ENCODE measurements at regions not wholly inside any gene's neighbourhood (a gene's known extent, or its start where the extent isn't known, plus 50 kb on each side); places are given as distances from the start of the nearest gene placed in this dataset.
A peak's percentile ranks its signal among the peaks of the same experiment; 100 is the strongest.
"Not testable (repeated sequence)": the region's sequence is repeated elsewhere in the genome, so short reads cannot be mapped to it uniquely, and the experiment has no call there.

- Histone ChIP-seq H3K27me3 (no peaks in the 10 kb centered on the region), H3K27ac (no peak overlapping the region), H3K36me3 (no peaks in the 10 kb centered on the region), H3K9me3 (peaks cover 0 to 6% (median 0%) of the 10 kb centered on the region in 3 donors), H3K4me1 (no peaks in the 10 kb centered on the region), H3K4me3 (no peak overlapping the region)
- DNase-seq: no peak
- intact Hi-C loops (cut with DNase I): no loop called here
- TF ChIP-seq POLR2A (IDR thresholded peaks at IDR 0.05) (no peak), CTCF (IDR thresholded peaks at IDR 0.05) (no peak)
Observed at GRCh38 chrX:28472926-28473325, 114.3 kb upstream of the IL1RAPL1 start.

- Histone ChIP-seq H3K27ac (no peak overlapping the region), H3K9me3 (no peaks in the 10 kb centered on the region), H3K4me3 (no peak overlapping the region), H3K4me1 (no peaks in the 10 kb centered on the region), H3K36me3 (no peaks in the 10 kb centered on the region), H3K27me3 (no peaks in the 10 kb centered on the region)
- TF ChIP-seq POLR2A (IDR thresholded peaks at IDR 0.05): no peak
- no peak for TF ChIP-seq CTCF (IDR thresholded peaks at IDR 0.05)
- DNase-seq: no peak
- 78 to 96% methylated on average over 3 of the region's 3 CpGs for WGBS, 2 donors
- intact Hi-C loops (cut with DNase I): no loop called here
Observed at GRCh38 chrX:28487818-28488217, 99.4 kb upstream of the IL1RAPL1 start.

- TF ChIP-seq CTCF (IDR thresholded peaks at IDR 0.05) (no peak), POLR2A (IDR thresholded peaks at IDR 0.05) (no peak)
- Histone ChIP-seq H3K4me1 (peaks cover 0 to 8% (median 0%) of the 10 kb centered on the region in 3 donors), H3K36me3 (no peaks in the 10 kb centered on the region), H3K4me3 (no peak overlapping the region), H3K27ac (no peak overlapping the region), H3K9me3 (no peaks in the 10 kb centered on the region), H3K27me3 (no peaks in the 10 kb centered on the region)
- no peak for DNase-seq
- intact Hi-C loops (cut with DNase I): no loop called here
Observed at GRCh38 chrX:28491322-28491721, 95.9 kb upstream of the IL1RAPL1 start.

GRCh38 chrX:28491941-28492340 is 95.3 kb upstream of the IL1RAPL1 start:
- TF ChIP-seq POLR2A (IDR thresholded peaks at IDR 0.05) (no peak), CTCF (IDR thresholded peaks at IDR 0.05) (no peak)
- H3K9me3 ChIP-seq: no peaks in the 10 kb centered on the region
- no peaks in the 10 kb centered on the region for H3K36me3 ChIP-seq
- no peak for DNase-seq
- H3K27me3 ChIP-seq: no peaks in the 10 kb centered on the region
- 6 to 43% methylated on average over 6 of the region's 6 CpGs for WGBS, 2 donors
- H3K4me3 ChIP-seq: no peak overlapping the region
- intact Hi-C loops (cut with DNase I): no loop called here
- peaks cover 0 to 8% (median 0%) of the 10 kb centered on the region in 3 donors for H3K4me1 ChIP-seq
- no peak overlapping the region for H3K27ac ChIP-seq

- WGBS, 2 donors: 13 to 23% methylated on average over 3 of the region's 3 CpGs
- H3K4me3 ChIP-seq: no peak overlapping the region
- H3K27ac ChIP-seq: peak overlapping the region in 1 of 4 donors; percentile 66
- peaks cover 0 to 22% (median 0%) of the 10 kb centered on the region in 3 donors for H3K4me1 ChIP-seq
- intact Hi-C loops (cut with DNase I): no loop called here
- no peaks in the 10 kb centered on the region for H3K36me3 ChIP-seq
- no peaks in the 10 kb centered on the region for H3K27me3 ChIP-seq
- H3K9me3 ChIP-seq: no peaks in the 10 kb centered on the region
- TF ChIP-seq POLR2A (IDR thresholded peaks at IDR 0.05): no peak
- TF ChIP-seq CTCF (IDR thresholded peaks at IDR 0.05): no peak
- no peak for DNase-seq
Observed at GRCh38 chrX:28498658-28499057, 88.6 kb upstream of the IL1RAPL1 start.

GRCh38 chrX:28502667-28503066 is 84.6 kb upstream of the IL1RAPL1 start:
- WGBS, 2 donors: 50 to 59% methylated on average over 4 to 6 of the region's 6 CpGs
- H3K27ac ChIP-seq; H3K4me3 ChIP-seq; H3K36me3 ChIP-seq; H3K9me3 ChIP-seq; H3K27me3 ChIP-seq; intact Hi-C loops (cut with DNase I); DNase-seq: not testable (repeated sequence)
- peaks cover 0 to 14% (median 0%) of the 10 kb centered on the region in 3 donors for H3K4me1 ChIP-seq

- H3K36me3 ChIP-seq; H3K27me3 ChIP-seq; intact Hi-C loops (cut with DNase I); H3K9me3 ChIP-seq; H3K4me1 ChIP-seq; H3K4me3 ChIP-seq; DNase-seq; H3K27ac ChIP-seq: not testable (repeated sequence)
- 43 to 47% methylated on average over 2 of the region's 3 CpGs for WGBS, 2 donors
Observed at GRCh38 chrX:28507650-28508049, 79.6 kb upstream of the IL1RAPL1 start.
